NOMO-1 treated with dmso at 0.1 percent for 144 hours (cell line): ENCODE measurements at regions not wholly inside any gene's neighbourhood (a gene's known extent, or its start where the extent isn't known, plus 50 kb on each side); places are given as distances from the start of the nearest gene placed in this dataset.
"Not testable (repeated sequence)": the region's sequence is repeated elsewhere in the genome, so short reads cannot be mapped to it uniquely, and the experiment has no call there.

ENCODE experiments used
- DNase-seq: peaks from one replicate; lab custom pipeline; 2025; ENCODE audit not compliant: unreplicated experiment; lab: John Stamatoyannopoulos, UW

GRCh38 chr6:68575765-68576439 is 59.2 kb upstream of the ADGRB3 start:
- no peak for DNase-seq

GRCh38 chr6:68572975-68573374 is 62.1 kb upstream of the ADGRB3 start:
- DNase-seq: no peak

GRCh38 chr6:68572525-68572924 is 62.6 kb upstream of the ADGRB3 start:
- DNase-seq: peak; percentile 51

- no peak for DNase-seq
Observed at GRCh38 chr6:68559716-68560115, 75.4 kb upstream of the ADGRB3 start.

GRCh38 chr6:68559070-68559469 is 76.0 kb upstream of the ADGRB3 start:
- DNase-seq: no peak

GRCh38 chr6:68546620-68547019 is 88.5 kb upstream of the ADGRB3 start:
- DNase-seq: no peak

GRCh38 chr6:68544450-68544849 is 90.6 kb upstream of the ADGRB3 start:
- DNase-seq: no peak

- DNase-seq: no peak
Observed at GRCh38 chr6:68533339-68533795, 101.7 kb upstream of the ADGRB3 start.

- no peak for DNase-seq
Observed at GRCh38 chr6:68527691-68528090, 107.4 kb upstream of the ADGRB3 start.

GRCh38 chr6:68506911-68507310 is 128.2 kb upstream of the ADGRB3 start:
- DNase-seq: no peak

GRCh38 chr6:68502946-68503345 is 132.1 kb upstream of the ADGRB3 start:
- no peak for DNase-seq

GRCh38 chr6:68497927-68498326 is 137.2 kb upstream of the ADGRB3 start:
- no peak for DNase-seq

GRCh38 chr6:68494880-68495279 is 140.2 kb upstream of the ADGRB3 start:
- DNase-seq: not testable (repeated sequence)

GRCh38 chr6:68476611-68477010 is 158.5 kb upstream of the ADGRB3 start:
- no peak for DNase-seq

GRCh38 chr6:68473433-68474210 is 161.5 kb upstream of the ADGRB3 start:
- no peak for DNase-seq

GRCh38 chr6:68468244-68468884 is 166.7 kb upstream of the ADGRB3 start:
- DNase-seq: no peak

- DNase-seq: no peak
Observed at GRCh38 chr6:68458447-68458846, 176.6 kb upstream of the ADGRB3 start.

- DNase-seq: no peak
Observed at GRCh38 chr6:68447112-68447511, 188.0 kb upstream of the ADGRB3 start.

- no peak for DNase-seq
Observed at GRCh38 chr6:68445926-68446325, 189.2 kb upstream of the ADGRB3 start.

GRCh38 chr6:68443704-68444103 is 191.4 kb upstream of the ADGRB3 start:
- DNase-seq: no peak

- no peak for DNase-seq
Observed at GRCh38 chr6:68427630-68428029, 207.5 kb upstream of the ADGRB3 start.

- DNase-seq: no peak
Observed at GRCh38 chr6:68410021-68410420, 225.1 kb upstream of the ADGRB3 start.
